ENCODE measurements at regions not wholly inside any gene's neighbourhood (a gene's known extent, or its start where the extent isn't known, plus 50 kb on each side); places are given as distances from the start of the nearest gene placed in this dataset.

GRCh38 chr4:164596318-164596878, 157.5 kb upstream of the SMIM31 start:
- TF ChIP-seq CTCF (IDR thresholded peaks at IDR 0.05) (no peak), POLR2A (IDR thresholded peaks at IDR 0.05) (no peak), POLR2AphosphoS5 (IDR thresholded peaks at IDR 0.05) (no peak)

All from breast epithelium (tissue), 3 donors.